Stimulated activated naive CD4-positive, alpha-beta T cell (primary cell): ENCODE measurements at regions not wholly inside any gene's neighbourhood (a gene's known extent, or its start where the extent isn't known, plus 50 kb on each side); places are given as distances from the start of the nearest gene placed in this dataset.

Source experiments
- DNase-seq, 6 experiments: peaks; one replicate each; lab custom pipeline; 2025; lab: John Stamatoyannopoulos, UW

DNA sequence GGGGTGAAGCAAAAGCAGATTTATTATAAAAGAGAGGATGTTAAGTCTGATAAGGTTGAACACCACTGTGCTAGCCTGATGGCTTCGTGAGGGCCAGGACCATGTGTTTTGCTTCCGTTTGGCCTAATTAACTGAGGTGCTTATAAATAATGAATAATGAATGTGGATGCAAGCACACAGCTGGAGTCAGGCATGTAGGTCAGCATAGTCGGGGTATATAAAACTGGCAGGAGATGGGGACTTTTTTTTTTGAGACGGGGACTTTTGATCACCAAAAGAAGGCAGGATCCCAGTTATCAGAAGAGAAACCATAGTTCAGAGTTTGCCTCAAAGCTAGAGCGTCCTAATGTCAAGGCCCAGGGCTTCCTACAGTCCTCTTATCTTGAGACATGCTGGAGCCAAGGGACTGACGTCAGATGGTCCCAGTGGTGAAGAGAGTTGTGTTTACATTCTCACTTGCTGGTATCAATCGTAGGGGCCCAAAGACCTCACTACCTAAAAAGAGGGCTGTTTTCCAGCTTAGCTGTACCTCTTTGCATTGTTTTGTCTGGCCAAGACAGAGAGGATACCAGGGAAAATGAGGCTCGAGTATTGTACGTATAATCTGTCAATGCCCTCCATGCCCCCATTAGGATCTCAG lies 50.4 kb downstream of the RTL9 start:
- no peak for DNase-seq

DNA sequence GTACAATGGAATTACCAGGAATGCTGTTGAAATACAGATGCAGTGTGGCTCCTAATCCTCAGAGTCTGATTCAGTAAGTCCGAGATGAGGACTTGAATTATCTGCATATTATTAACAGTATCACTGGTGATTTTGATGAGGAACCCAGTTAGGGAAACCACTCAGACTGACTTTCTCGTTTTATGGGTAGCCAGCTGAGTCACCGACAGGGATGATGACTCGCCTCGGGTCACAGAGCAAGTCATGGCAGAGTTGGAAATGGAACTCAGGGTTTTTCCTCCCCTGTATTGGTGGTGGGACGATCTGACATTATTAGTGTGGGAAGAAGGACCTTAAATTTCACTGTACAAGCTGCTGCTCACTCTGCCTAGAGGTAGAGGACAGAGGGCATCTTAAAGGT lies 51.3 kb downstream of the RTL9 start:
- no peak for DNase-seq

DNA sequence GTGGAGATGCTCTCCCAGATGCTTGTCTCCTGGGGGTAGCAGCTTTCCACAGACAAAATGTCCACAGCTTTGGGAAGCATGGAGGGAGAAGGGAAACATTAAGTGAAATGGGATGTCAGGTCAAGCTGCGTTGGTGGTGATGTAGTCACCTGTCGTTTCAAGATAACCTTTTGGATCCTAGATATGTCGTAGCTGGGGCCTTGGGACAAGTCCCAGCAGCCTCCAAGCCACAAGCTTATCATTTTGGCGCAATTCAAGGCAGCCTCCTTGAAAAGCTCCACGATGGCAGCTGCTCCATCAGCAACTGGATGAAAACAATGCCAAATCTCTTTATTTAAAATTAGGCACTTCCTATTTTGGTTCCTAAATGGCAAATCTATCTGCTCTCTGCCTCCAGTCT lies 52.0 kb downstream of the RTL9 start:
- no peak for DNase-seq

DNA sequence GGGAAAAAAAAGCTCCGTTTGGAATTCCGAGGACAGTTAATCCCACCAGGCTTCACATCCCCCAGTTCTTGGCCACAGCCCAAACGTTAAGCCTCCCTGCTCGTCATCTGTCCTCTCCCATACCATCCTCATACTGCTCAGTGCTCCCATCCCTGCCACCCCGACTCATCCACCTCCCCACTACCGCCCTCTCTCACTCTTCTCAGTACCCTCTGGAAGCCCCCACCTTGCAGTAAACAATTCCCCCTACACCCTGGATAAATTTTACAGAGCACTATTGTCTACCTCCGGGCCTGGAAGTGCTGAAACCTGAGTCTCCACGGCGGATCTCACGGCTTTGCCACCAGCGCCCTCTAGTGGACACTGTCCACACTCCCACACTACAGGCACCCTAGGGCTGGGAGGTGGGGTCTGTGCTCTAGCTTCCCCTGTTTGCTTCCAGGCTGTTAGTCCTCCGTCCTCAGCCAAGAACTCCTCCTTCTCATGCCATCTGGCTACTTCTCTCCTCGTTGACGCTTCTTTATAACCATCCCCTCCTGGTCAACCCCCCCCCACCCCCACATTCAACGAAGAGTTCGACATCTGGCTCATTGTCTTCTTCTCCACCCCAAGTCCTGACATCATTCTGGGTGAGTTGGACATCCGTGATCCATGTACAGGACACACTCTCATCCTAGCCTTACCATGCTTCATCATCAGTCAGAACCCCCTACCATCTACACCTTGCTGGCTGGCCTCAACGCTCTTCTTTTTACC lies 54.5 kb downstream of the RTL9 start:
- DNase-seq = peak; percentile 17 to 69 (median 38)

DNA sequence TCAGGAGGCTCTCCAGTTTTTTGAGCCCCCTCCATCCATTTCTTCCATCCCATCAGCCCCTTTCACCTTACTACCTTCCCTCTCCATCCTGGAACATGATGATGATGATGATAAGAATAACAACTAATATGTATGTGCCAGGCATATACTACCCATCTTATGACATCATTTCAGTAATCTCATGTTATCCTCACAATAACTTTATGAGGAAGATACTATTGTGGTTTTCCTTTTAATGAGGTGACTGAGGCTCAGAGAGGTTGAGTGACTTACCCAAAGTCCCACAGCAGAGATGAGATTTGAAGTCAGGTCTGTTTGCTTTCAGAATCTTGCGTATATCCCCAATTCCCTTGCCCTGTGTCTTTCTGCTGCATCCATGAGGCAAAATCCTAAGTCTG lies 55.1 kb downstream of the RTL9 start:
- DNase-seq = no peak

DNA sequence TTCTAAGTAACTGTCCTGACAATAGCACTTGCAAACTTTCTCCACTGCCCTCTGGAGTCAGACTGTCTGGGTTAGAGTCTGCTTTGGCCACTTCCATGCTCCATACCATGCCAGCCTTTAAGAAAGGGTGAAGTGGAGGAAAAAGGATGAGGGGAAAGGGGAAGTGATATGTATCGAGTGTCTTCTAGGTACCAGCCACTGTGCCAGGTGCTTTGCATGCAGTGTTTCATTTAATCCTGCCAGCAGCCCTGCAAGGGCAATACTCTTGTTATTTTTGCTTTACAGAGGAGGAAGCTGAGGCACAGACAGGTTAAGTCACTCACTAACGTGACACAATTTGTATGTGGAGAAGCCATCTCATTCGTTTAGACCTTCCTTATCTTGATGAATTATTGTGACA lies 55.6 kb downstream of the RTL9 start:
- no peak for DNase-seq

DNA sequence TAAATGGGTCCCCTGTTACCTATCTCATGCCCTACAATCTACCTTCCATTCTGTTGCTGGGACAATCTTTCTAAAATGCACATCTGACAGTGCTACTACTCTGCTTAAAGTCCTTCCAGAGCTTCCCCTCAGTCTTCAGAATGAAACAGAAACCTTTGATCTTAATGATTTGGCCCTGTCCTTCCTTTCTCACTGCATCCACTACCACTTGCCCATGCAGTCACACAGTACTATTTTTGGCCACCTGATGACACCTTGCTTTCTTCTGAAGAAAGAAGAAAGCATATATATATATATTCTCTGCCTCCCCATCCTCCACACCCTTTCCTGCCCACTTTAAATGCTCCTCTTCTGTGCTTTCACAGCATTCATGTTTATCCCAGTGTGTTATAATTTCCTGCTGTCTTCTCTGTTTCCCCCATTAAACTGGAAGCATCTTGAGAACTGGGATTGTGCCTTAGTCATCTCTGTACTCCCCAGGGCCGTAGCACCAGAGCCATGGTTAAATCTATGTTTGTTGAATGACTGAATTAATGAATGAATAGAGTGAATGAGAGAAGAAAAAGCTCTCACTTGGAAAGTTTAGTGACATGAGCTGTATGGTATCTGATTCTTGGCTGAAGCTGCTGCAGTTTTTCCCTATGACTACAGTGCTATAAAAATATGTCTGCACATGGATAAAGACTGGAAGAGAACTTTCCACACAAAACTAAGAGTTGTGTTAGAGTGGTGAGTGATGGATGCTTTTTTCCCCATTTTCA lies 56.2 kb downstream of the RTL9 start:
- DNase-seq = no peak

DNA sequence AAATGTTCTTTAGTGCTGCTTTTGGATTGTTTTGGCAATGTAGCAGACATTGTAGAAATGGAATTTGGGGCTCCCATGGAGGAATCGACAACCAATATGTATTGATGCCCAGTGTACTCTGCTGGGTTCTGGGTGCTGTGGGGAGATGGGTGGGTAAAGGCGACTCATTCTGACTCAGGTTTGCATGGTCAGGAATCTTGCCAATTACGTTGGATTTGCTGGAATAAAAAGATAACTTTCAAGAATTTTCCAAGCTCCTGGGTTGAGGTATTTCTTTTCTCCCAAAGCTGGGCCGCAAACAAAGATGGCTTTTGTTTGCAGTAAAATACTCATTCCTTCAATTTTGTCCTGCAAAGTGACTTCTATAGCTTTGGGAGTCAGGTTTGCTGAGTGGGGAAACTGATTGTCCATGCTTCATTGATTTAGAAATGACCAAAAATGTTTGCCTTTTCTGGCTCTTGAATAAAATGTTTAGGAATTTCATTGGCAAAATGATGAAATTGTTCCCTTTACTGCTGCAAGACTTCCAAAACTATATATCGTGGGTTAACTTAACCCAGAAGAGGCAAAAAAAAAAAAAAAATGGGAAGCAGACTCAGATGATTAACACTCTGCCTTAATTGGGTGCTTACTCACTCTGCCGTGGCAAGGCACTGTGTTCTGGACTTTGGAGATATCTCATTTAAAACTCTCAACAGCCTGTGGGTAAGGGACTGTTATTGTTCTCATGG lies 57.0 kb downstream of the RTL9 start:
- DNase-seq = no peak

DNA sequence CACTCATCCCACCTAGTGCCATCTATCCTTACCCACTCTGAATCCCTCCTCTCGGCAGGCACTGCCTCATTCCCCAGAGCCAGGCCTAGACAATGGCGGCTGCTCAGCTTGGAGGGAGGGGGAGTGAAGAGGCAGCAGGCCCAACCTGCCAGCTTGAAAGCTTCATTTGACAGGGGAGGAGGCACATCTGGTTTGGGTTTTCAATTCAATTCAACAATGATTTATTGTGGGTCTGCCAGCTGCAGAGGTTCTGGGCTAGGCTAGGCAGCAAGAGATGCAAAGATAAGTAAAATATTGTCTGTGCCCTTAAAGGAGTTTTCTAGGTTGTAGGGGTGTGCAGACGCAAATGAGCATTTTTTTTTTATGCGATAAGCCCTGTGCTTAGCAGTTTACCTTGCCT lies 58.5 kb downstream of the RTL9 start:
- no peak for DNase-seq

DNA sequence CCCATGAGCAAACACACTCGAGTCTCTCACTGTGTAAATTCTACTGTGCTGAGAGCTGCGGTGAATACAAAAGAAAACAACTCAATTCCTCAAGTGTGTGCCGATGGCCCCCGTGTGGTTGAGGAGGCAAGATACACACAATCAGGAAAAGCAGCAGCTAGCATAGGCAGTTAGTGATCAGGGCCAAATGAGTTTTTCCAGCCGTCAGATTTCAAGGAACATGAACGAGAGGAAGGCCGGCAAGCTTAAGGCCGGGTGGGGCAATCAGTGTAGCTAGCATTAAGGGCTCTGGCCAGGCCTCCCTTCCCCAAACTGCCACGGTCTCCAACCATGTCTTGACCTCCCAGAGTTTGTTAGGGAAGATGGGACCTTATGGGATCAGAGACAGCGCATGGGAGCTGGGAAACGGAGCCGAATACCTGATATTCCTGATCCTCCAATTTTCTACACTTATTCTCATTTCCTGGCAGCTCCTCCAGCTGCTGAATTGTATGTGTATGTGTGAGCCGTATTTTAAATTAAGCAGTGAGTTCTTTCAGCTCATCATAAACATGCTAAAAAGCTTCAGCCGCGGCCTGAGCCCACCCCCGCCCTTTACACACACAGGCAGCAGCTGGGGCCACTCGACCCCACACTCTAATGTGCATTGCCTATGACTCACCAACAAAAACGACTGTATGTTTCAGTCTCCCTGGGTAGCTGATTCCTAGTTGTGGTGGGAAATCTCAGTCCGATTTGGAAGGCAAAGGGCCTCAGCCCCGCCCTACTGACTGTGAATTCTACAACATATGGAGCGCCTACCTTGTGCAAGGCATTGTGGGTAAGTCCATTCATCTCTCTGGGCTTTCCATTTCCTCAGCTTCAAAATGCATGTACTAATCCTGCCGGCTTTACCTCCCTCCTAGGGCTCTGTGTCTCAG lies 59.9 kb downstream of the RTL9 start:
- no peak for DNase-seq

DNA sequence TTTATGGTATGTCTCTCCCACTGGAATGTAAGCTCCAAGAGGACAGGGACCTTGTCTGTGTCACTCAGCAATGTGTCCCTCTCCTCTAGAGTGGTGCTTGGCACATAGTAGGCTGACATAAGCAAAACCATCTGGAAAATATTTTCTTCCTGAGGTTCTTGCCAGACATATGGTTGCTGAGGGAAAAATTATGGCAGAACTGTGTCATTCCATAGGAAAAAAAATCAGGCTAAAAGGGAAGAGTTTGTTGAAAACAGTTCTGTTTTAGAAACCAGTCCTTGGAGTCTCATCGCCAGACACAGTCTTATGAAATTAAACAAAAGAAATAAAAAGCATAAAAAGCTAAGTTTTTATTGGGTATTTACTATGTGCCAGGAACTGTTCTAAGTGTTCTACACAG lies 60.9 kb downstream of the RTL9 start:
- no peak for DNase-seq

DNA sequence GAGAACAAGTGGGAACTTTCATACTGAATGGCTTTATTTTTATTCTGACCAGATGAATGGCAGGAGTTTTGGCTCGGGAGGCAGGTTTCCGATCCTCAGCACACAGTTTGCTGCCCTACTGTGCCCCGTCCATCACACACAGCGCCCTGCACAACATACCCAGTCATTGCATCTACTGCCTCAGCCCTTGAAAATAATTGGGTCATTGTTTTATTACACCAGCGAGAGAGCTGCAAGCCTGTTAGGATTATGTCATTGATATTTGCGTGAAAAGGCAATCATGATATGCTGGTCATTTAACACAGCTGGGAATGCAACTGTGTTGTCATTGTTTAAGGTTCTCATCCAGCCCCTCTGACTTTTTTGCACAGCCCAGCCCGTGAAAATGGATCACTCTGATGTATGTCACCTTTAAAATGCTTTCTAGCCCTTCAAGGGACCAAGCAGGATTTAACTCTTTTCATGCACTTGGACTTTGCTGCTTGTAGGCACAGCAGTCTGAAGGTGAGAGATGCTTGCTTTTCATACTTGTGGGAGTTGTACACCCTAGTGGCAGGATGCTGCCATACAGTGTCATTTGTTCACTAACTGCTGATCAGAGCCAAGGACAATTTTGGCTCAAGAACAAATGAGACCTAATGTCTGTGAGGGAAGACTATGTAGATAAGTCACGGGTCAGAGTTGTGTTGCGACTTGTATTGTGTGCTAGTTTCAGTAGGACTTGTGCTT lies 62.3 kb downstream of the RTL9 start:
- no peak for DNase-seq

DNA sequence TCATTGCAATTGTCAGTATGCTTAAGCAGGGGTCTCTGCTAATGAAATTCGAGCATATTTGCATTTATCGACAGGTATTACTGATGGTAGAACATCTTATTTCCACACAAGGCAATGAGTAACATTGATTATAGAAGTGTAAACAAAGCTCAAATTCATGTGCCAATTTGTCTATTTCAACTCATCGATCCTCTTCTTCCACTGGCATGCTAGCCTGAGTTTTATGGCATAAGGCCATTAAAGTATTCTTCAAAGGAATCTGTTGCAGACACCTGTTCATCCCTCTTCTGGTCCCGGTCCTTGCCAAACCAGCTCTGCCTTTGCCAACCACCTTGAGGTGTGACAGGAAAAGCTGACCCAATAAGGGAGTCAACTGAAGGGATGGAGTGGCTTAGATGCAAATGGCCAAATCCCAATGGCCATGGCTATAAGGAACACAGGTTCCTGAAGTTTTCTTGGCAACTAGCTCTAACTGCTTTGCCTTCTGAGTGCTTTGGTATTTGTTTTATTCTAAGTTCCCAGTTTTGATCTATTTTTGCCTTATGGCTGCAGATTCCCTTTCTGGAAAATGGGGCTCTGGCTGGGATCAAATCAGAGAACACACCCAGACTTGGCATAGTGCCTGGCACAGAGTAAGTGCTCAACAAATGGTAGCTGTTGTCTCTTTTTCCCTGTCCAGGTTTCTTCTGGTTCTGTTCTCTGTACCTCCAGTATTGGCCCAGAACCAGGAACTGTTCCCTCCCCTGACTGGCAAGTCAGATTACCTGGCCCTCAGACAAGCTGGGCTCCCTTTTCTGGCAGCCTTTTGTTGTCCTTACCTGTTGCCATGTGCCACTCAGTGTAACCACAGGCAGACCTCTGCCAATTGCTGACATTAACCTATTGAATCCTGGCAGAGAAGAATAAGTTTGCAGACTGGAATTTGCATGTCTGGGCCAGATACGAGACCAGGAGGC lies 63.1 kb downstream of the RTL9 start:
- no peak for DNase-seq

DNA sequence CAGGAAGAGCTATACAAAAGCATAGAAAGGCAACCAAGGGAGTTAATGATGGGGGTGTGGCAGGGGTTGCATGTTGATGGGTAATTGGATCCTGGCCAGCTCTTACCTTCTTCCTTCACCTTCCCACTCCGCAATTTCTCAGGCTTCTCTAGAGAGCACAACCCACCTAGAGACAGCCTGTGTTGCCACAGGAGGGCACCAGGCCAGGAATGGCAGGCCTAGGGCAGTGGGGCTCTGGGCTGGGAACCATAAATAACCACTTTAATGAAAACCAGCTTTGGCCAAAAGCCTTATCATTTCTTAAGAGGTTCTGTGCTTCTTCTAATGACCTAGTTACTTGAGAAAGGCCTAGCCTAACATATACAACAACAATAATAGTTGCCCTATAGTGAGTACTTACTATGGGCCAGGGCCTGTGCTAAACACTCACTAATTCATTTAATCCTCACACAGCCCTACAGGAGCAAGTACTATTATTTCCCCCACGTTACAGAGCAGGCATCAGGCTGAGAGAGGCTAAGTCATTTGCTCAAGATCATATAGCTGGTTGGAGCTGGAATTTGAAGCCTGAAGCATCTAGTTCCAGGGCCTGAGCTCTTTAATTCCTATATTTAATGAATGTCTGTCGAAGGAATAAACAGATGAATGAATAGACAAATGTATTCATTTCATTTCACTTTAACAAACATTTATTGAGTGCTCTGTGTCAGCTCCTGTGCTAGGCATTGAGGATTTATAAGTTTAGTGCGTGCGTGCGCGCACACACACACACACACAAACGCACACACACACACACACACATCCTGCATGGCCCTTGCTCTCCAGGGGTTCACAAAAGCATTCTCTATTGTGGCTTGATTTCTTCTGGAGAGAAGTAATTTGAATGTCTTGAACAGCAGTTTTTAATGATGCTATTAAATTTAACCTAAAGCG lies 66.8 kb downstream of the RTL9 start:
- DNase-seq = no peak

DNA sequence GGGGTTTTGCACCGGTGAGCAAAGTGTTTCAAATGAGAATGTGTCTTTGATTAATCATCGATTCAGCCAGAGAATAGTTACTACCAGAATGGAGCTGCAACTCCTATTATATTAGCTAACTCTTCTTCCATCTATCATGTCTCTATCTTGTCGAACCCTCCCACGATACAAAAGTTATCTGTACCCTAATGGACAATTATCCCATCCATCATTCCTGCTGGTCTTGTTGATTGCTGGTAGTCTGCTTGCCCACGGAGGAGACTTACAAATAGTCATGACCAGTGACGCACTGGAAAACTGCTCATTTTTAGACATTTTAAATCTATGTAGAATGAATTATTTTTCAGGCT lies 67.5 kb downstream of the RTL9 start:
- no peak for DNase-seq

DNA sequence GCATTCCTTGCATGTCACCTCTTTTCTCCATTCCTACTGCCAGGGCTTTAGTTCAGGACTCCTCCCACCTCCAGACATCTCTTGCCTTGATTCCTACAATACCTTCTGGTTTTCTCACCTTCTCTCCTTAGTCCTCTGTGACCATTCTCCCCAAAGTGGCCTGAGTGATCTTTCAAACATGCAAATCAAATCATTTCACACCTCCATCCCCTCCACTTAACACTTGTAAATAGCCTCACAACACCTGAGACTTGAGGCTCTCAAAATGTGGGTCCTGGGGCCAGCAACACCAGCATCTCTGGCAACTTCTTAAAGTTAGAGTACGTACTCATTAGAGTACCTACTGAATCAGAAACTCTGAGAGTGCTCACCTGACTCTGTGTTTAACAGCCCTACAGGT lies 68.4 kb downstream of the RTL9 start:
- no peak for DNase-seq

DNA sequence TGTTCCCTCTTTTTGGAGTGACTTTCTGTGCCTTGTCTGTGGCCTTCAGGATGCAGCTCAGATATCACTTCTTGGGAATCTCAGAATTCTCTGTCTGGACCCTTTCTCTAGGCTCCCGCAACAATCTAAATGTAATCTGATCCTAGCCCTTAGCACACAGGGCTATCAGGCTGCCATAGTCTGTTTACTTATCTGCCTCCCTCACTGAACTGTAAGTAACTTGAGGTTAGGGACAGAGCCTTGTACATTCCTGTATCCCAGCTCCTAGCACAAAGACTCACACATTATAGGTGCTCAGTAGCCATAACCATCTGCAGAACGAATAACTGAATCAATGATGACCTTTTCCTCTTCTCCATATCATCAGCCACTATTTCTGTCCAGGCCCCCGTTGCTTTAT lies 69.5 kb downstream of the RTL9 start:
- no peak for DNase-seq

DNA sequence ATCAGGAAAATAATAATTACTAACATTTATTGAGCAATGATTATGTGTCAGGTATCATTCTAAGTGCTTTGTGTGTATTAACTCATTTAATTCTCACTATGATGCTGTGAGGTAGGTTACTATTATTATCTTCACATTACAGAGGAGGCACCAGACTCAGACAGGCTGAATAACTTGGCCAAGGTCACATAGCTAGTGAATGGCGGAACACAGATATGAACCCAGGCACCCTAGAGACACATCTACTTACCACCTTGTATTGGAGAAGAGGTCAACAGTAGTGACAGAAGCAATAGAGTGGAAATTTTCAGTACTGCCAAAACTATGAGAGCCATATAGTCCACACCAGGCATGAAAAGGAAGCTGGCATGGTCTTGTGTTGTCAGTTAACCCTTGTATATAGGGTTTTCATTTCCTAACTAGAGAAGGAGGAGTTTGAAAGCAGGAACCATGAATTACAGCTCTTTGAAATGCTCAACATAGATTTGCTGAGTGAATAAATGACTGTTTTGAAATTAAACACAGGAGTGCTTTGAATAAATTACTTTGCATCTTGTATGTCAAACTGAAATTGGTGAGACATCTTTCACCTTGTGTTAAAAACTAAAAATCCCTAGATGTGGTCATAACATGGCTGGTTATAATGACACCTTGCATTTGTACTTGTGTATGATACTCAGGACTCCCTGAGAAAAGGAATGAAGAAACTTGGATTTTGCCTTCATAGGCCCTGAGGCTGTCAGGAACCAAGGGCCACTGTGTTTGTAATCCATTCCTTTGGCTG lies 71.8 kb downstream of the RTL9 start:
- no peak for DNase-seq
